ENCODE measurements at regions not wholly inside any gene's neighbourhood (a gene's known extent, or its start where the extent isn't known, plus 50 kb on each side); places are given as distances from the start of the nearest gene placed in this dataset.

- DNase-seq (ENCODE audit: extremely low read depth, low read depth), result no peak
- no peak for TF ChIP-seq CTCF (IDR thresholded peaks at IDR 0.05; ENCODE audit: low read depth, low read length)
Observed at GRCh38 chr5:115469904-115470516, 74.6 kb downstream of the FEM1C start.

- TF ChIP-seq CTCF (IDR thresholded peaks at IDR 0.05; ENCODE audit: low read depth, low read length), result no peak
- no peak for DNase-seq (ENCODE audit: extremely low read depth, low read depth)
Observed at GRCh38 chr5:115467628-115468027, 76.9 kb downstream of the FEM1C start.

- DNase-seq (ENCODE audit: extremely low read depth, low read depth), result no peak
- TF ChIP-seq CTCF (IDR thresholded peaks at IDR 0.05; ENCODE audit: low read depth, low read length), result no peak
Observed at GRCh38 chr5:115465431-115465830, 79.1 kb downstream of the FEM1C start.

GRCh38 chr5:115463983-115464382 lies 80.6 kb downstream of the FEM1C start:
- no peak for TF ChIP-seq CTCF (IDR thresholded peaks at IDR 0.05; ENCODE audit: low read depth, low read length)

GRCh38 chr5:115461506-115462290 lies 82.9 kb downstream of the FEM1C start:
- no peak for TF ChIP-seq CTCF (IDR thresholded peaks at IDR 0.05; ENCODE audit: low read depth, low read length)
- DNase-seq (ENCODE audit: extremely low read depth, low read depth), result peak; percentile 8

More at GRCh38 chr5:115463983-115464382, 80.6 kb downstream of the FEM1C start:
- DNase-seq (ENCODE audit: extremely low read depth, low read depth), result no peak

GRCh38 chr5:115461093-115461492 lies 83.5 kb downstream of the FEM1C start:
- TF ChIP-seq CTCF (IDR thresholded peaks at IDR 0.05; ENCODE audit: low read depth, low read length), result no peak
- no peak for DNase-seq (ENCODE audit: extremely low read depth, low read depth)

- peak; percentile 69 for DNase-seq (ENCODE audit: extremely low read depth, low read depth)
- no peak for TF ChIP-seq CTCF (IDR thresholded peaks at IDR 0.05; ENCODE audit: low read depth, low read length)
Observed at GRCh38 chr5:115460472-115460871, 84.1 kb downstream of the FEM1C start.

Data from AG09319 (cell line).